Pons (tissue), 1 donor: ENCODE measurements at regions not wholly inside any gene's neighbourhood (a gene's known extent, or its start where the extent isn't known, plus 50 kb on each side); places are given as distances from the start of the nearest gene placed in this dataset.

ENCODE experiments used
- DNase-seq: peaks from one replicate; pipeline ENCODE4 v3.0.0-alpha.2; 2016; ENCODE audit warnings: low spot score

DNA sequence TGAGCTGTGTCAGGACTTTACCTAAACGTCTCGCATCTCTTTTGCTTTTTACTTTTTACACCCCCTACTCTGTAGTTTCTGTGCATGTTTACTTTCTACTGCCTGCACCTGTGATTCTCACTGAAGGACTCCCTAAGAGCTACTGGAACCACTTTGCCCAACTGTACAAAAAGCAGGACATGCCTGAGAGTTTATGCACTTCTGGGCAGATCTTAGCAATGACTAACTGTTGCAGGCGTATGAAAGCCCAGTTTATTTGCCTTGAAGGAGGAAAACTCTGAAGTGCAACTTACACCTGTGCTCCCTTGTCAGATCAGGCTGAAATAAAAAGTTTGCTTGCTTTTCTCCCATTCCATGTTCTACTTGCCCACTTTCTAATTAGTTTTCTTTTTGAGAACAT is 467.0 kb upstream of the USP24 start:
- no peak for DNase-seq

DNA sequence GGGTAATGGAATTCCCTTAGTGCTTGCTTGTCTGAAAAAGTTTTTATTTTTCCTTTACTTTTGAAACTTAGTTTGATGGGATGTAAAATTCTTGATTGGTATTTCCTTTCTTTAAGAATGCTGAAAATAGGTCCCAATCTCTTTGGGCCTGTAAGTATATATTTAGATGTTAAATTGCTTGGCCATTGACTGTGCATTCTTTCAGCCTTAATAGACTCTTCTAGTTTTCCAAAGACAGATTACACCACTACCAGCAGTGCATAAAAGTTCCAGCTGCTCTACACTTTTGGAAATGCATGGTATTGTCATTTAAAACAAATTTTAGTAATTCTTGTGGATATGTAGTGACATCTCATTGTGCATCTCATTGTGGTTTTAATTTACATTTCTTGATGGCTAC is 464.8 kb upstream of the USP24 start:
- DNase-seq = no peak

DNA sequence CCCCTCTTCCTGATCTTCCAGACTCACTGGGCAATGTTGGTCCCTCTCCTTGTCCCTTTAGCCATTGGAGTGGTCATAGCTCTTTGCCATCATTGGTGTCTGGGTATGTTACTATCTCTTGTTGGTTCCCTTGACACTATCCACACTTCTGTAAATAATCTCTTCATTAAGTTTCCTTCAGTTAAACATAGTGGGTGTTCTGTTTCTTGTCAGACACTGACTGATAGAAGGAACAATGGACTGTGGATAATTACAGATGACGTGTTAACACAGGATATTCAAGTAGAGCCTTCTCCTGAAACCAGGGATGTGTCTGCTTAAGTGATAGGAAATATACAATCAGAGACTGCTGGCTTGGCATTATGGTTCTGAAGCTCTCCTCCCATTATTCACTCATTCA is 458.3 kb upstream of the USP24 start:
- DNase-seq = no peak

DNA sequence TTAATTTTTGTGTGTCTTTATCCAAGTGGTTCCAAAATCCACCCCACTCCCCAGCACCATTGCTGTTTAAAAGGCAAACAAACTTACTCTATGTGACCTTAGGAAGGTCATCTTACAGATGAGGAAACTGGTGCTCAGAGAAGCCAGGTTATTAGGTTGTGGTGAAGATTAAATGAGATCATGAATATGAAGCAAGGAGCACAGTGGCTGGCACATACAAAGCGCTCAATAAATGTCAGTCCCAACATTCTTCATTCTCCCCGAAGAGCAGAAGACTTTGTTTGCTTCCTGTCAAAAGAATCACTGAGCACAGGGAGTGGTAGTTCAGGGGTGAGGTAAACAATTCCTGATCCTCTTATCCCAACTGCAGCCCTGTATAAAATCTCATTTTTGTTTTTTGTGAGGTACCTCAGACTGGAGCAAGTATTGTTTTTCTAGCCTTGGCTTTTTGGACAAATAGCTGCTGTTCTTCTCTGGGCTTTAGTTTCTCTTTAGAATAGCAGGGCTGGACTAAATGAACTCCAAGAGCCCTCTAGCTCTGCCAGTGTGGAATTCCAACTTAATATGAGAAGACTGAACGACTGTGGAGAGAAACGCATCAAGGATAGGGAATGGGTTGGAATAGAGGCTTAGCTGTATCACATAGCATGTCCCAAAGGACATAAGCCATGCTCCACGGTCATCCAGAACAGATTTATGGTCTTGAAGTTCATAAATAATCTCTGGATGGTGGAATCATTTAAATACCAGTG is 455.3 kb upstream of the USP24 start:
- DNase-seq = peak; percentile 59

DNA sequence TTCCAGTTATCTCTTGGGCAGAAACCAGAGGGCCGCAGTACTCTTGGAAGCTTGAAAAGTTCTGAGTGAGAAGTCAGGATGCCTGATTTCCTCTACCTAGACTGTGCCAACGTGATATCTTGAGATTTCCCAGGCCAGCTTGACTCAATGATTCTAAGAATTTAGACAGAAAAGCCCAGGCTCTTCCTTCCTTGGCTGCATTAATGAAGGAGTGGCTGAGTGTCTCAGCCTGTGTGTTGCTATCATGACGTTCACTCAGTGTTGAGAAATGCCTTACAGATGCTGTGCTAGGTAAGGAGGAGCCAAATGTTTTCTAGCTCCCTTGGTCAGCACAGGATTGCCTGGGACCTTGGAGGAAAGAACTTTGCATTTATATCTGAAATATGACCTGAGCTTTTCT is 454.1 kb upstream of the USP24 start:
- no peak for DNase-seq

DNA sequence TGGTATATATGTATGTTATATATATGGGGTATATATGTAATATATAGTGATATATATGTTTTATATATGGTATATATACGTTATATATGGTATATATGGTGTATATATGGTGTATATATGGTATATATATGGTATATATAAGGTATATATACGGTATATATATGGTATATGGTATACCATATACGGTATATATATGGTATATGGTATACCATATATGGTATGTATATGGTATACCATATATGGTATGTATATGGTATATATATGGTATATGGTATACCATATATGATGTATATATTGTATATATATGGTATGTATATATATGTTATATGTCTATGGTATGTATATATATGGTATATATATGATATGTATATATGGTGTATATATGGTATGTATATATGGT is 447.7 kb upstream of the USP24 start:
- no peak for DNase-seq

DNA sequence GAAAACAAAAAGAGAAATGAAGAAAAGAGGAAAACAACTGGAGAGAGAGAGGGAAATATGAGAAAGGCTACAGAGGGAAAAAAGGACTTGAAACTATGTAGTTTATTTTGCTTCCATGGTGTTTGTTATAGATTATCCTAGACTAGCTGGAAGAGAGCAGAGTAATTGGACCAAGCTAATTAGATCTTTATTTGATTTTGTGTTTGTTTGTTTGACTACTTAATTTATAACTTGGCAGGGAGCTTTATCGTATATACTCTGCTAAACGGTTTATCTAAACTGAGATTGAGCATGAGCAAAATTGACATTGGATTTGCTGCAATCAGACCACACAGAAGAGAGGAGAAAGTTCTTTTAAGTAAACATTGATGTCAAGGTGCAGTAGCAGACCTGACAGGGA is 443.8 kb upstream of the USP24 start:
- DNase-seq = no peak

DNA sequence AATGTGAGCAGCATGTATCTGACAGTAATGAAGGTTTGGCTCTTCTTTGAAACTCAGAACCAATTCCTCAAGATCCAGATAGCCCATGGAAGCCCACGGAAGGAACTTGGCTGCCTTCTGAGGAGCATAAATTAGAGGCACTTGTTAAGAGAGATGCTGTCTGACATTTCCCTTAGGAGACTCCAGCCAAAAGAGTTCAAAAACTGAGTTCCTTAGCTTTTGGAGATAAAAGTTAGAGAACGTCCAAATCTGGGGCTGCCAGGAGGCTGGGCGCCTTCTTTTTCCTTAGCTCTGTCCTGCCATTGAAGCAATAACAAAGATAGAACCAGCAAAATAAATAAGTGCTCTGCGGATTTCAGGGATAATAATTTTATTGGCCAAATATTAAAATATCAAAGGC is 439.6 kb upstream of the USP24 start:
- DNase-seq = no peak

DNA sequence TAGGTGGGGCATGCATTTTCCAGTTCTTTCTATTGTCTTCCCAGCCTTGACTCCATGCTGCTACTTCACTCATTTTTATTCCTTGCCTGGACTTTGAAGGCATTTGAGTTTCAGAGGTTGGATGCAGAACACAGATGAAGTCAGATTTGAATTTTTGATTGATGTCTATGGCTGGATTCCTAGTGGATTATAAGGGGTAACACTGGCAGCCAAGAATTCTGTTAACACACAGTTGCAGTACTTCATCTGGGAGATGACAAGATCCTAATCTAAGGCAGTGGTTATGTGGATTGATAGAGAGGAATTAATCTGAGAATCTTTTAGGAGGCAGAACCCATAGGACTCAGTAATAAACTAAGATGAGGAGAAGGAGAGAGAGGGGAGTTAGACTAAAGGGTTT is 439.0 kb upstream of the USP24 start:
- no peak for DNase-seq

DNA sequence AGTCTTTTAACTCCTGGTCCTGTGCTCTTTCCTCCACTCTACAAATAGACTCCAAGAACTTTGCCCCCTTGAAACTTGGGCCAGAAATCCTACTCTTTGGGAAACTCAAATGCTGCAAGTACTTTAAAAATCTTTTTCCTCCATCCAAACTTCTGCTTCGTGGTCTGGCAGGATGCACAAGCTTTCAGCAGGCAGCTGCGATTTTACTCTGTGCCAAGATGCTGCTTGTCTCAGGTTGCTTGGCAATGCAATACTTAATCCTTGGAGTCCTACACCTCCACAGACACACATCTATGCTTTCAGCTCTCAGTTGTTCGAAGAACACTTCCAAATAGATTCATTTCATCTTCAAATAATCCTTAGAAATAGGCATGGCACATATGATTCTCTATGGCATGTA is 435.3 kb upstream of the USP24 start:
- DNase-seq = peak; percentile 19

DNA sequence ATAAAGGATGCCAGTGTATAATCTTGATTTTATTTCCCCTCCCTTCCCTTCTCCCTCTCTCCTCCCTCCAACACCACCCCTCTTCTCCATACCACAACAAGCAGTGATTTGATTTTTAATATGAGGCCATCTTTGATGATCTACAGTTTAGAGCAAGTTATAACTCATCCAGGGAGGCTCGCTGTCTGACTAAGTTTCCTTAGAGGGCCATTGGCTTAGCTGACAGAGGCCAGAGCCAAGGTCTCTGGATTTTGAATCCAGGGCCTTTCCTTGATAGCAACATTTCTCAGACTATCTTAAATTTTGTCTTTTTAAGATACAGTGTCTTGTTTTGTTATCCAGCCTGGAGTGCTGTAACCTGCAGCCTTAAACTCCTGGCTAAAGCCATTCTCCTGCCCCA is 431.0 kb upstream of the USP24 start:
- no peak for DNase-seq

DNA sequence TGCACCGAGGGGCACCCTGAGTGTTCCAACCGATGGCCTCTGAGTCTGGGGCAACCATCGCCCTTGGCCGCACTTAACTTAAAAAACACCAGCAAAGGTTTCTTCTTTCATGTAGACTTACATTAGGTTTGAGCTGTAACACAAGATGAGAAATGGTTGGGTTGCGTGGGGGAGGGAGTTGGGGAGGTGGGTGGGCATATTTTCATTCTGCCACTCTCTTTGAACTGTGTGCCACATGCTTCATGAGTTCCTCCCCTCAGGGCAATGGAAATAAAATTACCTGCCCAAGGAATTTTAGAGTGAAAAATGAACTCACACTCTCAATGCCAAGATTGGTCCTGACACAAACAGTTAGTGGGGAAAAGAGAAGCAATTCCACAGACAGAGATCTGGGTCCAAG is 430.1 kb upstream of the USP24 start:
- DNase-seq = no peak

DNA sequence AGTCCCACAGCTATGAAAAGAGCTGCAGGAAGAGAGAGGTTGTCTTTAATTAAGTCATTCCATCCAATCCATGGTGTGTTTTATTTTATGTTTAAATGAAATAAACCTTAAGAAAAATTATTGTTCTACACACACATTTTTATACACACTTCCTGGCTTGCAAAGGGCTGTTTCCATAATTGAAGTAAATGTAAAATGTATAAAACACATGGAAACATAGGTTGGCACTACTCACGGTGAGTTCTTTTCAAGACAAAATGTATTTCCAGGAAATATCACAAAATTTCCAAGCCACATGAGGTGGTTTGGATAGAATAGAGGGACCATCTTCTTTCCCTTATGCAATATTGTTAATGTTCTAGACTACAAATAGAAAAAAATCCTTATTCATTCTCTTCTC is 426.8 kb upstream of the USP24 start:
- no peak for DNase-seq

DNA sequence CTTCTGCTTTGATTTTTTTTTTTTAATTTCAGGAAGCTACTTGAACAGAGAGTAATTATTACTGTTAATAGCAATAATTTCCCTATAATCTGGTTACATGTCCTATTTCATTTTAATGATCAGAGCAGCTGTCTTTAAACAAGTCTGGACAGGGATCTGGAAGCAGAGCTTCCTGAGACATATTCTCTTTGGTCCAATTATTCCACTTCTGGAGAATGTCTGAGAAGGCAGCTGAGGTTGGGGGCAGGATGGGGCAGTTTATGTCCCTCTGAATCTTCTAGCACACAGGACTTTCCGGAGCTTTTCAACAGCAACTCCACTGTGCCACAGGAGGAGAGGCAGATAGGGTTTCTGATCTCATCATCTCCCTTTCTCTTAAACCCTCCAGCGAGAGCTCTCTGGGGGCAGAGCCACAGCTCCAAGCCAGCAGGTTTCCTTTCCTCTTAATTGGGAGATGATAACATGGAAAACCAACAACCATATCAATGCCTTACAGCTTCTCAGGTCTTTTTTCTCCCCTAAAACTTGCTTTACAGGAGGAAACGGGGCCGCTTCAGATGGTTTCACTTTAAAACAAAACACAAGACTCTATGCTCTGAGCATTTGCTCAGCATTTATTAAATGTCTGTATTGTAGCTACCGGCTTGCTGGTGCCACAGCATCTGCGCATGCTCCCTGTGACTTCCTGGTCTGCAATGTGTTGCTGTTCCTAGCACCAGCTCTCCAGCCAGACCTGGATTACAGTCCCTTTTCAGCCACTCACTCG is 425.7 kb upstream of the USP24 start:
- DNase-seq = peak; percentile 74

DNA sequence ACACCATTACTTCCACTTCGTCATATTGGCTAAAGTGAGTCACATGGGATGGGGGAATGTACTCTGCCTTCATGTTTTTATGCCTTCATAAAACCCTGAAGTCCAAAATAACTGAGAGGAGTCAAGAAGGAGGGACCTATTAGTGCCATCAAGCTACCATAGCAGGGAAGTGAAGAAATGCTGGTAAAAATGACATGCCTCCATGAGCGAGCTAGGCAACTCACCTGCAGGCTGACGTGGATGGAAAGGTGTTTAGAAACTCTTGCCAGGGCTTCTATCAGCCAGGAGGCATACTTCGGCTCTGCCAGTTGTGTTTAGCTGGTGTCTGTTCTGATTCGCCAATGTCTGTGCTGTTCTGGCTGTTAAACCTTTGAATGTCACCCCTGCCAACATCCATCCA is 424.4 kb upstream of the USP24 start:
- DNase-seq = no peak

DNA sequence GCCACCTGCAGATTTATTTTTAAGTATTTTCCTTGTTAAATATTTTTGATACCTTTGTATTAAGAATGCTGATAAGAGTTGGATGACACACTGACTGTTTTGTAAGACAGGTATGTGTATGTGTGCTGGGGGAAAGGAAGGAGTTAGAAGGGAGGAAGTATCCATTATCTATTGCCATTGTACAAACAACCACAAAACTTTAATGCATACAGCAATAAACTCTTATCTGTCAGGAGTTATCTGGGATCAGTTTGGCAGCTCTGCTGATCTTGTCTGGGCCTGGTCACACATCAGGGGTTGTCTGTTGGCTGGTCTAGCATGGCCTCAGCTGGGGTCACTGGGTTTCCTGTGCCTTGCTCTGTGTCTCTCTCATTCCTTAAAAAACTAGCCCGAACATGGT is 423.9 kb upstream of the USP24 start:
- DNase-seq = no peak

DNA sequence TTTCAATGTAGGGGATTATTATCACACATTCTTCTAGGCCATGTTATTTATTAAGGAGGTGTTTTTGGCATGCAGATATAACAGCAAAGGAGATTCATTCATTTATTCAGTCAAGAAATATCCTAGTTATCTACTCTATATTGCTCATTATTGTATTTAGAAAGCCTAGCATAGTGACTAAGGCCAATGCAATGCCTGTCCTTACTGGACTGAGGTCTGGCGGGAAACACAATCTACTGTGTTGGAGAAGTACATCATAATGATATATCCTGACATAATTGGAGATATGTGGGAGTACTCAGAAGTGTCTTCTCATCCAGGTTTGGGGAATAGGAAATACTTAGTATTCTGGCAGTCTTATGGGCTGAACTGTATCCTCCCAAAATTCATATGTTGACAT is 421.5 kb upstream of the USP24 start:
- no peak for DNase-seq

DNA sequence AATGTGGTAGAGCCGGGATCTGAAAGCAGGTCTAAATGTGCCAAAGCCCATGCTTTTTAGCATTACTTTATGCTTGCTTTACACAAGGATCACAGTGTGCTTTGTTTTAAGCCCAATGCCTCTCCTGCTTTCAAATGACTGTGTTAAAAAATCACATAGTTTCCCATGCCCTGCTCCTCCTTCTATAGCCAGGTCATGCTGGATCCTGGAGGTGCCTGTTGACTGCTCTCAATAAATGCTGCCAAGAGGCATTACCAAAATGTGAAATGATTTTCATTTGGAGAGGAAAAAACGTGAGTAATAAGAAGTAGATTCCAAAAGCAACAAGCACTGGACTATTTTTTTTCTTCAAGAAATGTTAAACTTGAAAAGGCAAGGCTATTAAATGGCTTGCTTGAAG is 420.7 kb upstream of the USP24 start:
- DNase-seq = no peak

DNA sequence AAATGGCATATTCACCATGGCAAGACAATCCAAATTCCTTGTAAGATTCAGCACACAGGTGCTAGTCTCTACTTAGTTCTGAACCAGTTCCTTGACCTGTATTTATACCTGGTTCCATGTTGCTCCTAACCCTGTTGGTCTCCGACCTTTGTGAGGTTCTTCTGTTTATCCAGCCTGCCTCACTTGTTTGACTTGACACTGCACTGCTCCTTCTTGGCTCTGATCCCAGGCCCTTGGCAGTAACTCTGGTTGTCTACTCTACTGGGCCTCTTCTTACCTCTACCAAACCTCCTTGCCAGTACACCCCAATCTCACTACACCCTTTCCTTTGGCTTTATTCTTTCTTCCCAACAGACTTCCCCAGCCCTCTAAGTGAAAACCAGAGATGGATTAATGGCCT is 419.4 kb upstream of the USP24 start:
- no peak for DNase-seq

DNA sequence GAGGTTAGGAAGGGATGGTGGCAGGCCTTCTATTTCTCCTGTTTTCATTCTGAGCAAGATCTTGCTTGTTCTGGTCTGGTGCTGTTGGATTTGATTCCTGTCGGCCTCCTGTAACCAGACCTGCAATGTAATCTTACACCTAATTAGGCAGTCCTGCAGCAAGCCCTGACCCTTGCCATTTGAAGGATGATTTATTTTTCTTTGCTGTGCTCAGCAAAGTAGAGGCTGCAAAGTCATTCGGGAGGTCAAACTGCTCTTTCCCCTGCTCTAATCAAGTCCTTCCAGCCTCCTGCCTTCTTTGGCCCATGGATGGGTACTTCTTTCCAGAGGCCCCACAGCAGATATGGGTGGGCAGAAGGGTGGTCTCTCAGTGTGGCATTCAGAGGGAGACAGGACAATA is 417.7 kb upstream of the USP24 start:
- no peak for DNase-seq

DNA sequence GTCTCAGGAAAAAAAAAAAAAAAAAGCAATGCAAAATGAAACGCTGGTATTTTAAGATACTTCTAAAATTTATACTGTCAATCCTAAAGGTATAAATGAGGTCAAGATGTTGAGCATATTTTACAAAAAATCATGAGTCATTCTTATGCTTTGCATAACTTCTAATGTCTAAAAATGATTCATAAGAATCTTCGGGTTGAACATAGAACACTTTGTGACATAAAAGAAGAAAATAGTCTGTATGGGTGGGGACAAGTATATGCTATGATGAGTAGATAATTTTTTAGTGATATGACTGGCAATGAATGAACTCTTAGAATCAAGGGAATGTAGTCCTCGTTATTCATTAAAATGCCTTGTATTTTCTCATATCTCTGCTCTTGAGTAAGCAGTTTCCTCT is 416.9 kb upstream of the USP24 start:
- DNase-seq = no peak

DNA sequence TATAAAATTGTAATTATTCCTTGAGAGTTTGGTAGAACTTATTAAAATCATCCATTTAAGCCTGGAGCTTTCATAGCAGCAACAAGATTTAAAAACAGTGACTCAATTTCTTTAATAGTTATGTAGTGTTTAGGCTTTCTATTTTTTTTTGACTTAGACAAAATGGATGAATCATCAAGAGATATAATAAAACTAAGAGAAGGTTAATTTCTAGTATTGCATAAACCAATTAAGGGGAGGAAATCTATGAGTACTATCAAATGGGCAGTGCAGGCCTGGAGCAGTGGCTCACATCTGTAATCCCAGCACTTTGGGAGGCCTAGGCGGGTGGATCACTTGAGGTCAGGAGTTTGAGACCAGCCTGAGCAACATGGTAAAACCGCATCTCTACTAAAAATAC is 416.3 kb upstream of the USP24 start:
- DNase-seq = no peak

DNA sequence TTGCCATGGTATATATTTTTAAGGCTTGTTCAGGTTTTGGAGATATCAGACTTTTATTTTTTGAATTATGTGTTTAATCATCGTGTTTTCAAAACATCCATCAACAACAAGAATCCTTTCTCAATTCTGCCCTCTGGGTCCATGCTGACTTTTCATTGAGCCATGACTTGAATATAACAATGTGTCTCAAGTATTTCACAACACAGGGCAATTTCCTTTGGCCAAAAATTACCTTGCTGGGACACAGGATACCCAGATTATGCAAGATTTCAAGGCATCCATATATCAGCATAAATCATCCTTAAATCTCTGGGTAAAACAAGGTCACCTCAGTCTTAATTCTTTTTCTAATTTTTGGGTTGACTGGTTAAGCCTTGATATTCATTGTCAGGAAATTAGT is 411.2 kb upstream of the USP24 start:
- DNase-seq = no peak

DNA sequence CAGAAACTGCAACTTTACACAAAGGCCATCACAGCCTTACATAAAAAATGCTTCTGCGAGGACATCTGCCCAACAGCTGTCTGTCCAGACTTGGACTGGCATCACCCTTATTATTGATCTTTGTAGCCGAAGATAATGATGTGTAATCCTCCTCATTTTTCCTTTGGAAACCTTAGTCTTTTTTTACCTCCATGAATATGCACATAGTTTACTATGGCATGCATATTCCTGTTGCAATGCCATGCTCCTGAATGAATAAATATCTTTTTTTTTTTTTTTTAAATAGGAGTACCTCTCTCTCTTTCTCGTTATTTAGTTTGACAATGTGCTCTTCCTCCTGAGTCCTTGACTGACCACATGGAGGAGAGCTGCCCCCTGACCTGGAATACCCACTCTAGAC is 409.6 kb upstream of the USP24 start:
- DNase-seq = no peak
